Right lobe of liver (tissue), 4 donors: ENCODE measurements at regions not wholly inside any gene's neighbourhood (a gene's known extent, or its start where the extent isn't known, plus 50 kb on each side); places are given as distances from the start of the nearest gene placed in this dataset.

ENCODE experiments used
- POLR2A ChIP-seq: fragments of 450-650 bp; IDR thresholded peaks from one replicate; pipeline ENCODE4 v1.6.1; 2017; ENCODE audit warnings: antibody characterized with exemption, mild to moderate bottlenecking
- TF ChIP-seq, protein P1 (sequence below), 4 donors: fragments of 200-600 bp in 3 of 4; fragments of 450-650 bp in 1 of 4; IDR thresholded peaks; one replicate each; pipeline versions ENCODE4 v1.5.1 to v1.8.0; 2016 to 2022; ENCODE audit warnings: antibody characterized with exemption in 4 of 4, mild to moderate bottlenecking in 2 of 4
- donor health status: DM: no; HTN: no; CAD: no.
- donor health status: DM: no; HTN: no; CAD: no.
- donor health status: DM: no; HTN: yes; CAD: no.

DNA sequence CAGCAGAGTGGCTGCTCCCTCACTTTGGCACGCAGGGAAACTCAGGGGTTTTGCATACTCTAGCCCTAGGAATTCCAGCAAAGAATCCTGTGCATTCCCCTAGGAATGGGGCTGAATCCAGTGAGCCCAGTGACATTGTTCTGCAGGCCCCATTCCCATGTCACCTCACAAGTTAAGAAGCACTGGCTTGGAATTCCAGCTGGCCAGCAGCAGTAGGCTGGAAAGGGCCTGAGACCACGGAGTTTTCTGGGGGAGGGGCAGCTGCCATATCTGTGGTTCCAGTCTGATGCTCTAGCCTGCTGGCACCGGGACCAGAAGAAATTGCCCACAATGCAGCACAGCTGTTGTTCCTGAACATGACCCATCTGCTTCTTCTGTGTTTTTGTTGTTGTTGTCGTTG is 217.6 kb upstream of the DMRTA1 start:
- TF ChIP-seq, protein P1, sequence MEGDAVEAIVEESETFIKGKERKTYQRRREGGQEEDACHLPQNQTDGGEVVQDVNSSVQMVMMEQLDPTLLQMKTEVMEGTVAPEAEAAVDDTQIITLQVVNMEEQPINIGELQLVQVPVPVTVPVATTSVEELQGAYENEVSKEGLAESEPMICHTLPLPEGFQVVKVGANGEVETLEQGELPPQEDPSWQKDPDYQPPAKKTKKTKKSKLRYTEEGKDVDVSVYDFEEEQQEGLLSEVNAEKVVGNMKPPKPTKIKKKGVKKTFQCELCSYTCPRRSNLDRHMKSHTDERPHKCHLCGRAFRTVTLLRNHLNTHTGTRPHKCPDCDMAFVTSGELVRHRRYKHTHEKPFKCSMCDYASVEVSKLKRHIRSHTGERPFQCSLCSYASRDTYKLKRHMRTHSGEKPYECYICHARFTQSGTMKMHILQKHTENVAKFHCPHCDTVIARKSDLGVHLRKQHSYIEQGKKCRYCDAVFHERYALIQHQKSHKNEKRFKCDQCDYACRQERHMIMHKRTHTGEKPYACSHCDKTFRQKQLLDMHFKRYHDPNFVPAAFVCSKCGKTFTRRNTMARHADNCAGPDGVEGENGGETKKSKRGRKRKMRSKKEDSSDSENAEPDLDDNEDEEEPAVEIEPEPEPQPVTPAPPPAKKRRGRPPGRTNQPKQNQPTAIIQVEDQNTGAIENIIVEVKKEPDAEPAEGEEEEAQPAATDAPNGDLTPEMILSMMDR (IDR thresholded peaks at IDR 0.05), result no peak
- no peak for TF ChIP-seq POLR2A
